Muscle of back (tissue), 3 donors: ENCODE measurements at regions not wholly inside any gene's neighbourhood (a gene's known extent, or its start where the extent isn't known, plus 50 kb on each side); places are given as distances from the start of the nearest gene placed in this dataset.

ENCODE experiments used
- DNase-seq, 3 donors: peaks; one replicate each; pipeline versions ENCODE4 v3.0.0 to v3.0.0-alpha.2; 2013

GRCh38 chr18:22113144-22113844 is 56.1 kb upstream of the GATA6 start:
- DNase-seq, result no peak

- DNase-seq, result no peak
Observed at GRCh38 chr18:22114526-22115321, 54.7 kb upstream of the GATA6 start.

GRCh38 chr18:22115573-22115972 is 53.8 kb upstream of the GATA6 start:
- DNase-seq, result no peak
